Suprapubic skin (tissue), 4 donors: ENCODE measurements at regions not wholly inside any gene's neighbourhood (a gene's known extent, or its start where the extent isn't known, plus 50 kb on each side); places are given as distances from the start of the nearest gene placed in this dataset.

Experiments used
- POLR2A ChIP-seq, 2 donors: fragments of 450-650 bp; IDR thresholded peaks; one replicate each; pipeline ENCODE4 v1.6.1; 2017; ENCODE audit warnings: antibody characterized with exemption in 2 of 2, mild to moderate bottlenecking in 2 of 2, moderate library complexity in 2 of 2
- POLR2AphosphoS5 ChIP-seq, 3 donors: sonication (generic); formaldehyde crosslinking; IDR thresholded peaks; one replicate each; pipeline ENCODE4 v1.6.1; 2017; ENCODE audit warnings: antibody characterized with exemption in 3 of 3
- TF ChIP-seq, protein P1 (sequence below), 2 donors: fragments of 200-600 bp in 1 of 2; fragments of 450-650 bp in 1 of 2; sonication (generic) in 1 of 2; IDR thresholded peaks; one replicate each; pipeline ENCODE4 v1.5.1; 2016 to 2019; ENCODE audit warnings: antibody characterized with exemption in 2 of 2, mild to moderate bottlenecking in 1 of 2, moderate library complexity in 1 of 2

- TF ChIP-seq POLR2AphosphoS5 (IDR thresholded peaks at IDR 0.05): no peak
- TF ChIP-seq, protein P1, sequence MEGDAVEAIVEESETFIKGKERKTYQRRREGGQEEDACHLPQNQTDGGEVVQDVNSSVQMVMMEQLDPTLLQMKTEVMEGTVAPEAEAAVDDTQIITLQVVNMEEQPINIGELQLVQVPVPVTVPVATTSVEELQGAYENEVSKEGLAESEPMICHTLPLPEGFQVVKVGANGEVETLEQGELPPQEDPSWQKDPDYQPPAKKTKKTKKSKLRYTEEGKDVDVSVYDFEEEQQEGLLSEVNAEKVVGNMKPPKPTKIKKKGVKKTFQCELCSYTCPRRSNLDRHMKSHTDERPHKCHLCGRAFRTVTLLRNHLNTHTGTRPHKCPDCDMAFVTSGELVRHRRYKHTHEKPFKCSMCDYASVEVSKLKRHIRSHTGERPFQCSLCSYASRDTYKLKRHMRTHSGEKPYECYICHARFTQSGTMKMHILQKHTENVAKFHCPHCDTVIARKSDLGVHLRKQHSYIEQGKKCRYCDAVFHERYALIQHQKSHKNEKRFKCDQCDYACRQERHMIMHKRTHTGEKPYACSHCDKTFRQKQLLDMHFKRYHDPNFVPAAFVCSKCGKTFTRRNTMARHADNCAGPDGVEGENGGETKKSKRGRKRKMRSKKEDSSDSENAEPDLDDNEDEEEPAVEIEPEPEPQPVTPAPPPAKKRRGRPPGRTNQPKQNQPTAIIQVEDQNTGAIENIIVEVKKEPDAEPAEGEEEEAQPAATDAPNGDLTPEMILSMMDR (IDR thresholded peaks at IDR 0.05): no peak
- no peak for TF ChIP-seq POLR2A (IDR thresholded peaks at IDR 0.05)
Observed at GRCh38 chr20:50418890-50419642, 91.1 kb upstream of the PTPN1 start.
